AG04449 (cell line): ENCODE measurements at regions not wholly inside any gene's neighbourhood (a gene's known extent, or its start where the extent isn't known, plus 50 kb on each side); places are given as distances from the start of the nearest gene placed in this dataset.

ENCODE experiments used
- CTCF ChIA-PET: fragments of 350-600 bp; formaldehyde crosslinking; extraction: SDS; loops from one replicate; lab custom pipeline; 2021; ENCODE audit warnings: antibody characterized with exemption; lab: Yijun Ruan, JAX
- POLR2A ChIA-PET: fragments of 400-600, 350-600 bp; formaldehyde crosslinking; extraction: SDS; loops from one replicate; lab custom pipeline; 2020; ENCODE audit warnings: antibody characterized with exemption, inconsistent platforms; lab: Yijun Ruan, JAX
- DNase-seq: peaks from one replicate; pipeline ENCODE4 v3.0.0-alpha.2; 2010; ENCODE audit warnings: low read depth, low spot score
- H3K4me3 ChIP-seq: 2 replicates; pipeline ENCODE4 v1.5.1; 2011; ENCODE audit warnings: low read depth, mild to moderate bottlenecking, control low read depth, low read length
- CTCF ChIP-seq: IDR thresholded peaks from one replicate; pipeline ENCODE4 v1.5.1; 2011; ENCODE audit warnings: mild to moderate bottlenecking, moderate library complexity, low read length, control low read depth, inconsistent platforms; ENCODE audit not compliant: insufficient read depth; ENCODE audit errors: missing control alignments

- no peak for TF ChIP-seq CTCF
- H3K4me3 ChIP-seq: no peak overlapping the region
- CTCF ChIA-PET: no interaction called here
- POLR2A ChIA-PET: no interaction called here
- DNase-seq: no peak
Measured at GRCh38 chr13:84263354-84264069, 381.2 kb upstream of the SLITRK1 start.

- CTCF ChIA-PET: no interaction called here
- POLR2A ChIA-PET: no interaction called here
- DNase-seq: no peak
- no peak overlapping the region for H3K4me3 ChIP-seq
- no peak for TF ChIP-seq CTCF
Measured at GRCh38 chr13:84255226-84255797, 373.0 kb upstream of the SLITRK1 start.

GRCh38 chr13:84249463-84249862 lies 367.2 kb upstream of the SLITRK1 start:
- DNase-seq: no peak
- ChIA-PET CTCF (interaction anchor here (0.7 kb wide), 1 partner anchor 469 kb away, joined by 3 read pairs; no protein-coding TSS in a partner anchor), POLR2A (no interaction called here)
- no peak for TF ChIP-seq CTCF
- H3K4me3 ChIP-seq: no peak overlapping the region

- H3K4me3 ChIP-seq: no peak overlapping the region
- DNase-seq: no peak
- CTCF ChIA-PET: no interaction called here
- TF ChIP-seq CTCF: no peak
- POLR2A ChIA-PET: no interaction called here
Measured at GRCh38 chr13:84243340-84243739, 361.1 kb upstream of the SLITRK1 start.

- ChIA-PET CTCF (no interaction called here), POLR2A (no interaction called here)
- H3K4me3 ChIP-seq: no peak overlapping the region
- no peak for DNase-seq
- no peak for TF ChIP-seq CTCF
Measured at GRCh38 chr13:84239032-84239431, 356.8 kb upstream of the SLITRK1 start.

- POLR2A ChIA-PET: no interaction called here
- CTCF ChIA-PET: no interaction called here
- no peak overlapping the region for H3K4me3 ChIP-seq
- no peak for DNase-seq
- no peak for TF ChIP-seq CTCF
Measured at GRCh38 chr13:84238381-84238780, 356.1 kb upstream of the SLITRK1 start.
